GM12878 (cell line): ENCODE measurements at regions not wholly inside any gene's neighbourhood (a gene's known extent, or its start where the extent isn't known, plus 50 kb on each side); places are given as distances from the start of the nearest gene placed in this dataset.

Source experiments
- ATAC-seq: fragments of 200-7000 bp; cut with Tn5 transposase; 3 replicates; pipeline ENCODE4 v1.9.1; 2020; ENCODE audit warnings: mild to moderate bottlenecking, moderate library complexity
- BruUV-seq: library from RNA; stranded (reverse); fragments of 400-500 nt; replicated peaks from 2 replicates; lab custom pipeline; 2021; lab: Mats Ljungman, UMichigan
- CTCF ChIA-PET: fragments of 300-600 bp; sonication (Branson Sonifier 250); formaldehyde crosslinking; extraction: SDS; loops from one replicate; lab custom pipeline; 2021; ENCODE audit warnings: inconsistent platforms; lab: Yijun Ruan, JAX
- POLR2A ChIA-PET: fragments of 350-600 bp; formaldehyde crosslinking; extraction: SDS; loops from one replicate; lab custom pipeline; 2021; ENCODE audit warnings: inconsistent platforms; lab: Charles Lee
- RAD21 ChIA-PET: fragments of 300-600 bp; sonication (Branson Sonifier 250); formaldehyde crosslinking; loops from one replicate; lab custom pipeline; 2023; ENCODE audit warnings: antibody characterized with exemption; ENCODE audit not compliant: unreplicated experiment; lab: Charles Lee
- SMC1A ChIA-PET: fragments of 300-600 bp; sonication (Branson Sonifier 250); formaldehyde crosslinking; loops from one replicate; lab custom pipeline; 2023; ENCODE audit not compliant: unreplicated experiment, uncharacterized antibody; lab: Charles Lee
- DNase-seq: peaks from one replicate; pipeline ENCODE4 v3.0.0-alpha.2; 2011; ENCODE audit warnings: low read depth, low spot score
- FAIRE-seq: peaks from 3 replicates; lab custom pipeline; 2011; peaks lifted over from hg19 to GRCh38; lab: Jason Lieb, UNC
- H2AFZ ChIP-seq: 2 replicates; pipeline ENCODE4 v1.6.0; 2011; ENCODE audit warnings: low read depth, low read length, control low read depth; ENCODE audit not compliant: control insufficient read depth
- H3K27ac ChIP-seq: 2 replicates; pipeline ENCODE4 v1.5.1; 2011; ENCODE audit warnings: control low read depth; ENCODE audit not compliant: control insufficient read depth, insufficient read depth
- H3K27me3 ChIP-seq, 2 experiments: replicated peaks in 1 of 2; 2 replicates each; pipeline versions ENCODE4 v1.6.0 to v1.6.1; 2011; ENCODE audit warnings: low read length in 1 of 2; ENCODE audit not compliant: control insufficient read depth in 2 of 2, insufficient read depth in 2 of 2
- H3K36me3 ChIP-seq, 2 experiments: 2 replicates each; pipeline ENCODE4 v1.5.1; 2011; ENCODE audit warnings: low read length in 1 of 2; ENCODE audit not compliant: control insufficient read depth in 2 of 2, insufficient read depth in 2 of 2
- H3K4me1 ChIP-seq: 2 replicates; pipeline ENCODE4 v1.6.1; 2011; ENCODE audit warnings: mild to moderate bottlenecking, low read length, moderate library complexity, mixed read lengths; ENCODE audit not compliant: control insufficient read depth, insufficient read depth
- H3K4me2 ChIP-seq: 2 replicates; pipeline ENCODE4 v1.6.0; 2011; ENCODE audit warnings: control low read depth; ENCODE audit not compliant: control insufficient read depth, insufficient read depth
- H3K4me3 ChIP-seq: fragments of 200-600 bp; sonication (generic); 2 replicates; pipeline ENCODE4 v1.5.1; 2016
- H3K79me2 ChIP-seq: 2 replicates; pipeline ENCODE4 v1.6.0; 2011; ENCODE audit warnings: low read length; ENCODE audit not compliant: control insufficient read depth, insufficient read depth
- H3K9ac ChIP-seq: 2 replicates; pipeline ENCODE4 v1.8.0; 2011; ENCODE audit warnings: low read length, control low read depth, mixed read lengths; ENCODE audit not compliant: control insufficient read depth, insufficient read depth
- H3K9me3 ChIP-seq: replicated peaks from 3 replicates; pipeline ENCODE4 v1.5.1; 2011; ENCODE audit warnings: mild to moderate bottlenecking, low read length; ENCODE audit not compliant: control insufficient read depth, insufficient read depth
- H4K20me1 ChIP-seq: 2 replicates; pipeline ENCODE4 v1.6.0; 2011; ENCODE audit not compliant: control insufficient read depth, insufficient read depth
- CBX5 ChIP-seq: sonication (generic); IDR thresholded peaks from 2 replicates; pipeline ENCODE4 v1.6.1; 2016; ENCODE audit warnings: low read depth, moderate library complexity, mild to moderate bottlenecking, inconsistent platforms
- ESRRA ChIP-seq: IDR thresholded peaks from 2 replicates; pipeline ENCODE4 v1.6.1; 2012; ENCODE audit warnings: mild to moderate bottlenecking, low read length, improper control_type of control experiment
- LARP7 ChIP-seq: fragments of 450-650 bp; IDR thresholded peaks from 2 replicates; pipeline ENCODE4 v1.6.1; 2017; ENCODE audit warnings: mild to moderate bottlenecking
- POLR2AphosphoS2 ChIP-seq: IDR thresholded peaks from 2 replicates; pipeline ENCODE4 v1.6.1; 2011; ENCODE audit warnings: low read depth, mild to moderate bottlenecking, low read length, improper control_type of control experiment, moderate library complexity
- SPI1 ChIP-seq: IDR thresholded peaks from 2 replicates; pipeline ENCODE4 v1.6.1; 2011; ENCODE audit warnings: low read depth, mild to moderate bottlenecking, low read length, moderate library complexity, borderline replicate concordance; ENCODE audit not compliant: insufficient read depth
- SREBF2 ChIP-seq: IDR thresholded peaks from 2 replicates; pipeline ENCODE4 v1.6.1; 2012; ENCODE audit warnings: mild to moderate bottlenecking, low read length
- TAF1 ChIP-seq: IDR thresholded peaks from 2 replicates; pipeline ENCODE4 v1.6.1; 2011; ENCODE audit warnings: mild to moderate bottlenecking, low read depth, low read length, borderline replicate concordance
- TBL1XR1 ChIP-seq: IDR thresholded peaks from 2 replicates; pipeline ENCODE4 v1.6.1; 2012; ENCODE audit warnings: low read depth, low read length, improper control_type of control experiment
- TCF3 ChIP-seq: IDR thresholded peaks from 2 replicates; pipeline ENCODE4 v1.6.1; 2012; ENCODE audit warnings: low read depth, mild to moderate bottlenecking, low read length, borderline replicate concordance; ENCODE audit not compliant: insufficient read depth
- WRNIP1 ChIP-seq: IDR thresholded peaks from 2 replicates; pipeline ENCODE4 v1.6.1; 2011; ENCODE audit warnings: low read depth, low read length, improper control_type of control experiment, borderline replicate concordance
- ZNF217 ChIP-seq: fragments of 450-650 bp; IDR thresholded peaks from 2 replicates; pipeline ENCODE4 v1.6.1; 2017; ENCODE audit warnings: antibody characterized with exemption, mild to moderate bottlenecking
- ZNF384 ChIP-seq: IDR thresholded peaks from 2 replicates; pipeline ENCODE4 v1.6.1; 2012; ENCODE audit warnings: low read depth, mild to moderate bottlenecking, low read length, improper control_type of control experiment, borderline replicate concordance
- WGBS: methylation state at CpG from one replicate; pipeline ENCODE4 v1.1.6; 2016; ENCODE audit warnings: low lambda C conversion rate; ENCODE audit not compliant: insufficient replicate concordance, insufficient coverage; ENCODE audit errors: missing lambda C conversion rate; 5-methylcytosine and 5-hydroxymethylcytosine counted together
- in situ Hi-C: fragments of 300-500 bp; cut with MboI; formaldehyde crosslinking; loops from 9 replicates; pipeline ENCODE4 v1.14.3; 2018; ENCODE audit warnings: mixed read lengths
- intact Hi-C: fragments of 100-400 bp; cut with micrococcal nuclease; formaldehyde crosslinking; loops from one replicate; pipeline ENCODE4 v1.14.2; 2022; ENCODE audit not compliant: unreplicated experiment
- TF ChIP-seq, protein P1 (sequence below): IDR thresholded peaks from 2 replicates; pipeline ENCODE4 v1.6.1; 2012; ENCODE audit warnings: mild to moderate bottlenecking, low read depth, low read length
- TF ChIP-seq, protein P2 (sequence below): fragments of 450-650 bp; formaldehyde crosslinking; IDR thresholded peaks from 2 replicates; pipeline ENCODE4 v1.4.0; 2020; ENCODE audit warnings: mild to moderate bottlenecking, moderate library complexity
- TF ChIP-seq, protein P3 (sequence below): fragments of 450-650 bp; IDR thresholded peaks from 2 replicates; pipeline ENCODE4 v1.6.1; 2017; ENCODE audit warnings: borderline replicate concordance
- TF ChIP-seq, protein P4 (sequence below): IDR thresholded peaks from 2 replicates; pipeline ENCODE4 v1.6.1; 2011; ENCODE audit warnings: low read depth, low read length, improper control_type of control experiment, borderline replicate concordance

DNA sequence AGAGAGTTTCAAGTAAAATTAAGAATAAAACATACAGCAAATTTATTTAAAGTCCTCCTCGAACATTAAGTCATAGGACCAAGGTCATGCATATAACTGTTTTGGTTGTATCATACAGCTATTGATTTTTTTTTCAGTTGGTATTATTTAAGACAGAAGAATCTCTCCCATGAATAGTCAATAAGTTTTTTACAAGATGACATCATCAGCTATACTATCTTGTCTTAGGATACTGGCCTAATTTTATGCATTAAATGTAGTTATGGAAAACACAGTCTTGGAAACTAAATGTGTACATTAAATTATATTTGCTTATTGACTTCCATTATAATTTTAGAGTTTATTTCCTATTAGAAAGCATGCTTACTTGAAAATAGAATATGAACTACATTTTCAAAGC, 755.9 kb downstream of the PCDH19 start:
- SMC1A ChIA-PET, result no interaction called here
- DNase-seq, result no peak
- no peaks in the 10 kb centered on the region for H3K4me1 ChIP-seq
- POLR2A ChIA-PET, result no interaction called here
- no peak overlapping the region for H3K4me3 ChIP-seq
- no peak overlapping the region for H3K4me2 ChIP-seq
- ATAC-seq, result no peak
- no peak overlapping the region for H3K9ac ChIP-seq
- no peak overlapping the region for H3K27ac ChIP-seq
- no peaks in the 10 kb centered on the region for H3K79me2 ChIP-seq
- intact Hi-C loops (no loop called here), in situ Hi-C loops (no loop called here)
- no peak for FAIRE-seq
- no peaks in the 10 kb centered on the region for H3K36me3 ChIP-seq
- H4K20me1 ChIP-seq, result no peaks in the 10 kb centered on the region
- no peak overlapping the region for H2AFZ ChIP-seq
- BruUV-seq, result no TSS peak
- TF ChIP-seq TBL1XR1 (no peak), SPI1 (no peak), WRNIP1 (no peak), TCF3 (no peak), CBX5 (no peak), ZNF217 (no peak), TAF1 (no peak), POLR2AphosphoS2 (no peak), ESRRA (no peak), SREBF2 (no peak), ZNF384 (no peak), LARP7 (no peak)
- TF ChIP-seq, protein P1, sequence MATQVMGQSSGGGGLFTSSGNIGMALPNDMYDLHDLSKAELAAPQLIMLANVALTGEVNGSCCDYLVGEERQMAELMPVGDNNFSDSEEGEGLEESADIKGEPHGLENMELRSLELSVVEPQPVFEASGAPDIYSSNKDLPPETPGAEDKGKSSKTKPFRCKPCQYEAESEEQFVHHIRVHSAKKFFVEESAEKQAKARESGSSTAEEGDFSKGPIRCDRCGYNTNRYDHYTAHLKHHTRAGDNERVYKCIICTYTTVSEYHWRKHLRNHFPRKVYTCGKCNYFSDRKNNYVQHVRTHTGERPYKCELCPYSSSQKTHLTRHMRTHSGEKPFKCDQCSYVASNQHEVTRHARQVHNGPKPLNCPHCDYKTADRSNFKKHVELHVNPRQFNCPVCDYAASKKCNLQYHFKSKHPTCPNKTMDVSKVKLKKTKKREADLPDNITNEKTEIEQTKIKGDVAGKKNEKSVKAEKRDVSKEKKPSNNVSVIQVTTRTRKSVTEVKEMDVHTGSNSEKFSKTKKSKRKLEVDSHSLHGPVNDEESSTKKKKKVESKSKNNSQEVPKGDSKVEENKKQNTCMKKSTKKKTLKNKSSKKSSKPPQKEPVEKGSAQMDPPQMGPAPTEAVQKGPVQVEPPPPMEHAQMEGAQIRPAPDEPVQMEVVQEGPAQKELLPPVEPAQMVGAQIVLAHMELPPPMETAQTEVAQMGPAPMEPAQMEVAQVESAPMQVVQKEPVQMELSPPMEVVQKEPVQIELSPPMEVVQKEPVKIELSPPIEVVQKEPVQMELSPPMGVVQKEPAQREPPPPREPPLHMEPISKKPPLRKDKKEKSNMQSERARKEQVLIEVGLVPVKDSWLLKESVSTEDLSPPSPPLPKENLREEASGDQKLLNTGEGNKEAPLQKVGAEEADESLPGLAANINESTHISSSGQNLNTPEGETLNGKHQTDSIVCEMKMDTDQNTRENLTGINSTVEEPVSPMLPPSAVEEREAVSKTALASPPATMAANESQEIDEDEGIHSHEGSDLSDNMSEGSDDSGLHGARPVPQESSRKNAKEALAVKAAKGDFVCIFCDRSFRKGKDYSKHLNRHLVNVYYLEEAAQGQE, result no peak
- TF ChIP-seq, protein P2, sequence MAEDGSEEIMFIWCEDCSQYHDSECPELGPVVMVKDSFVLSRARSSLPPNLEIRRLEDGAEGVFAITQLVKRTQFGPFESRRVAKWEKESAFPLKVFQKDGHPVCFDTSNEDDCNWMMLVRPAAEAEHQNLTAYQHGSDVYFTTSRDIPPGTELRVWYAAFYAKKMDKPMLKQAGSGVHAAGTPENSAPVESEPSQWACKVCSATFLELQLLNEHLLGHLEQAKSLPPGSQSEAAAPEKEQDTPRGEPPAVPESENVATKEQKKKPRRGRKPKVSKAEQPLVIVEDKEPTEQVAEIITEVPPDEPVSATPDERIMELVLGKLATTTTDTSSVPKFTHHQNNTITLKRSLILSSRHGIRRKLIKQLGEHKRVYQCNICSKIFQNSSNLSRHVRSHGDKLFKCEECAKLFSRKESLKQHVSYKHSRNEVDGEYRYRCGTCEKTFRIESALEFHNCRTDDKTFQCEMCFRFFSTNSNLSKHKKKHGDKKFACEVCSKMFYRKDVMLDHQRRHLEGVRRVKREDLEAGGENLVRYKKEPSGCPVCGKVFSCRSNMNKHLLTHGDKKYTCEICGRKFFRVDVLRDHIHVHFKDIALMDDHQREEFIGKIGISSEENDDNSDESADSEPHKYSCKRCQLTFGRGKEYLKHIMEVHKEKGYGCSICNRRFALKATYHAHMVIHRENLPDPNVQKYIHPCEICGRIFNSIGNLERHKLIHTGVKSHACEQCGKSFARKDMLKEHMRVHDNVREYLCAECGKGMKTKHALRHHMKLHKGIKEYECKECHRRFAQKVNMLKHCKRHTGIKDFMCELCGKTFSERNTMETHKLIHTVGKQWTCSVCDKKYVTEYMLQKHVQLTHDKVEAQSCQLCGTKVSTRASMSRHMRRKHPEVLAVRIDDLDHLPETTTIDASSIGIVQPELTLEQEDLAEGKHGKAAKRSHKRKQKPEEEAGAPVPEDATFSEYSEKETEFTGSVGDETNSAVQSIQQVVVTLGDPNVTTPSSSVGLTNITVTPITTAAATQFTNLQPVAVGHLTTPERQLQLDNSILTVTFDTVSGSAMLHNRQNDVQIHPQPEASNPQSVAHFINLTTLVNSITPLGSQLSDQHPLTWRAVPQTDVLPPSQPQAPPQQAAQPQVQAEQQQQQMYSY (CRISPR knock-in tag), result no peak
- TF ChIP-seq, protein P3, sequence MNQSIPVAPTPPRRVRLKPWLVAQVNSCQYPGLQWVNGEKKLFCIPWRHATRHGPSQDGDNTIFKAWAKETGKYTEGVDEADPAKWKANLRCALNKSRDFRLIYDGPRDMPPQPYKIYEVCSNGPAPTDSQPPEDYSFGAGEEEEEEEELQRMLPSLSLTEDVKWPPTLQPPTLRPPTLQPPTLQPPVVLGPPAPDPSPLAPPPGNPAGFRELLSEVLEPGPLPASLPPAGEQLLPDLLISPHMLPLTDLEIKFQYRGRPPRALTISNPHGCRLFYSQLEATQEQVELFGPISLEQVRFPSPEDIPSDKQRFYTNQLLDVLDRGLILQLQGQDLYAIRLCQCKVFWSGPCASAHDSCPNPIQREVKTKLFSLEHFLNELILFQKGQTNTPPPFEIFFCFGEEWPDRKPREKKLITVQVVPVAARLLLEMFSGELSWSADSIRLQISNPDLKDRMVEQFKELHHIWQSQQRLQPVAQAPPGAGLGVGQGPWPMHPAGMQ, result no peak
- TF ChIP-seq, protein P4, sequence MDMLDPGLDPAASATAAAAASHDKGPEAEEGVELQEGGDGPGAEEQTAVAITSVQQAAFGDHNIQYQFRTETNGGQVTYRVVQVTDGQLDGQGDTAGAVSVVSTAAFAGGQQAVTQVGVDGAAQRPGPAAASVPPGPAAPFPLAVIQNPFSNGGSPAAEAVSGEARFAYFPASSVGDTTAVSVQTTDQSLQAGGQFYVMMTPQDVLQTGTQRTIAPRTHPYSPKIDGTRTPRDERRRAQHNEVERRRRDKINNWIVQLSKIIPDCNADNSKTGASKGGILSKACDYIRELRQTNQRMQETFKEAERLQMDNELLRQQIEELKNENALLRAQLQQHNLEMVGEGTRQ, result no peak
- RAD21 ChIA-PET, result no interaction called here
- no peaks in the 10 kb centered on the region for H3K27me3 ChIP-seq
- no peaks in the 10 kb centered on the region for H3K9me3 ChIP-seq
- CTCF ChIA-PET, result no interaction called here
- WGBS, result 0% methylated on average over 1 of the region's 1 CpG
